Vagina (tissue), 2 donors: ENCODE measurements at regions not wholly inside any gene's neighbourhood (a gene's known extent, or its start where the extent isn't known, plus 50 kb on each side); places are given as distances from the start of the nearest gene placed in this dataset.

Experiments
- CTCF ChIP-seq, 3 experiments: fragments of 450-650 bp in 2 of 3; fragments of 200-600 bp in 1 of 3; sonication (generic) in 1 of 3; IDR thresholded peaks; one replicate each; pipeline ENCODE4 v1.5.1; 2017 to 2019; ENCODE audit warnings: antibody characterized with exemption in 3 of 3, mild to moderate bottlenecking in 2 of 3, moderate library complexity in 2 of 3
- POLR2A ChIP-seq, 2 donors: fragments of 450-650 bp; IDR thresholded peaks; one replicate each; pipeline ENCODE4 v1.6.1; 2017; ENCODE audit warnings: antibody characterized with exemption in 2 of 2, mild to moderate bottlenecking in 2 of 2, moderate library complexity in 2 of 2
- POLR2AphosphoS5 ChIP-seq, 2 donors: sonication (generic); formaldehyde crosslinking; IDR thresholded peaks; one replicate each; pipeline ENCODE4 v1.9.0; 2017; ENCODE audit warnings: antibody characterized with exemption in 2 of 2, mild to moderate bottlenecking in 2 of 2, low read depth in 1 of 2; ENCODE audit not compliant: insufficient read depth in 1 of 2

- TF ChIP-seq POLR2A (IDR thresholded peaks at IDR 0.05): no peak
- no peak for TF ChIP-seq CTCF (IDR thresholded peaks at IDR 0.05)
- TF ChIP-seq POLR2AphosphoS5 (IDR thresholded peaks at IDR 0.05; ENCODE audit: insufficient read depth in 1 of 2, low read depth in 1 of 2): no peak
Measured at GRCh38 chr11:28939381-28939780, 831.2 kb downstream of the METTL15 start.
